HG03064 (cell line): ENCODE measurements at regions not wholly inside any gene's neighbourhood (a gene's known extent, or its start where the extent isn't known, plus 50 kb on each side); places are given as distances from the start of the nearest gene placed in this dataset.
"Not testable (repeated sequence)": the region's sequence is repeated elsewhere in the genome, so short reads cannot be mapped to it uniquely, and the experiment has no call there.

Experiments used
- ATAC-seq: cut with Tn5 transposase; IDR thresholded peaks from one replicate; pipeline ENCODE4 v1.9.1; 2021; ENCODE audit warnings: low read depth; ENCODE audit not compliant: unreplicated experiment

DNA sequence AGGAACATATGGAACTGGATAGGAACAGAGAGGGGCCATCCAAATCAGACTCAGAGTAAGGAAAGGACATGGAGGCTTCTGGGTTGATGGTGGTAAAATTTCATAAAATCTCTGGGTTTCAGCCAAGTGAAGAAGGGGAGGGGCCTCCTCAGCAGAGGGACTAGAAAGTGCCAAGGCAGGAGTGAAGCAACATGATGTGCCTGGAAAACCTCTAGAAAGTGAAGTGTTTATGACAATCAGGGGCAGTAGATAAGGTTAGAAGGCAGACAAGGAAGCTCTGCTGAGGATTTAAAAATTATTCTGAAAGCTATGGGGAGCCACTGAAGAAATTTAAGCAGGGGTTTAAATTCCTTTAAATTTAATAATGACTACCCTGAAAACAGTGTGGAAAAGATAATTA, 126.0 kb upstream of the TENT5A start:
- ATAC-seq: no peak

DNA sequence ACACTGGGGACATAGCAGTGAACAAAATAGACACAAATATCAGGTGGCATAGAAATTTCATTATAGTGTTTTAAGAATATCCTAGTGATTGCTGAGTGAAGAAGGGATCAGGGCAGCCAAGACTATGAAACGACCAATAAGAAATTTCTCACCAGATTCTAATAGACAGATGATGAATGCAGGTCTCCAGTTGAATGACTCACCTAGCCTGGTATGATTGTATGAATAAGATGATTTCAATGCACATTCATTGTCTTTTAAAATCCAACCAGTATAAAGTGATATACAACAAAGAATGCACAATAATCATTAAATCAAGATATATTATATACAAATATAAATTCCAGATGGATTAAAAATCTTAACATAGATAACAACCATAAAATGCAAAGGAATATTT, 124.5 kb upstream of the TENT5A start:
- ATAC-seq: no peak

DNA sequence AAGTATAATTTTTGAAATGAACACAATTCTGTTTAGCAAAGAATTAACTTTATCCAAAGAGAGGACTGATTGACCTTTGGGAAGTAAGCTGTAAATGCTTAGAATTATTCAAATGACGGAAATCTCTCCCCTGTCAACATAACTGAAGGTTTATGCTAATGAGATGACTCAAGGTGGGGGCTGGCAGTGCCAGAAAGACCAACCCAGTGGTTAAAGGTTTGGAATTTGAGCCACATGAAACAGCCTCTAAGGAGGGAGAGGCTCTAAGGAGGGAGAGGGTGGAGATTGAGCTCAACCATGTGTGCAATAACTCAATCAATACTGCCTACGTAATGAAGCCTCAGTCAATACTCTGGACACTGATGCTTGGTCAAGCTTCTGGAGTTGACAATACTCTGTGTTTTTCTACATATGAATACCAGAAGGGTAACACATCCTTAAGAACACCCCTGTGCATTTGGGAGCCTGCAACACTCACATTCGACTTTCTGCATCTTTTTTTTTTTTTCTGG, 123.4 kb upstream of the TENT5A start:
- ATAC-seq: no peak

DNA sequence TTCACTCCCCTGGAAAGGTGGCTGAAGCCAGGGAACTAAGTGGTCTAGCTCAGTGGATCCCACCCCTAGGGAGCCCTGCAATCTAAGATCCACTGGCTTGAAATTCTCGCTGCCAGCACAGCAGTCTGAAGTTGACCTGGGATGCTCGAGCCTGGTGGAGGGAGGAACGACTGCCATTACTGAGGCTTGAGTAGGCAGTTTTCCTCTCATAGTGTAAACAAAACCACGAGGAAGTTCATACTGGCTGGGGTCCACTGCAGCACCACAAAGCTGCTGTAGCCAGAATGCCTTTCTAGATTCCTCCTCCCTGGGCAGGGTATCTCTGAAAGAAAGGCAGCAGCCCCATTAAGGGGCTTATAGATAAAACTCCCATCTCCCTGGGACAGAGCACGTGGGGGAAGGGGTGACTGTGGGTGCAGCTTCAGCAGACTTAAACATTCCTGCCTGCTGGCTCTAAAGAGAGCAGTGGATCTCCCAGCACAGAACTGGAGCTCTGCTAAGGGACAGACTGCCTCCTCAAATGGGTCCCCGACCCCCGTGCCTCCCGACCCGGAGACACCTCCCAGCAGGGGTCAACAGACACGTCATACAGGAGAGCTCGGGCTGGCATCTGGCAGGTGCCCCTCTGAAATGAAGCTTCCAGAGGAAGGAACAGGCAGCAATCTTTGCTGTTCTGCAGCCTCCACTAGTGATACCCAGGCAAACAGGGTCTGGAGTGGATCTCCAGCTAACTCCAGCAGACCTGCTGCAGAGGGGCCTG, 117.4 kb upstream of the TENT5A start:
- ATAC-seq: not testable (repeated sequence)

DNA sequence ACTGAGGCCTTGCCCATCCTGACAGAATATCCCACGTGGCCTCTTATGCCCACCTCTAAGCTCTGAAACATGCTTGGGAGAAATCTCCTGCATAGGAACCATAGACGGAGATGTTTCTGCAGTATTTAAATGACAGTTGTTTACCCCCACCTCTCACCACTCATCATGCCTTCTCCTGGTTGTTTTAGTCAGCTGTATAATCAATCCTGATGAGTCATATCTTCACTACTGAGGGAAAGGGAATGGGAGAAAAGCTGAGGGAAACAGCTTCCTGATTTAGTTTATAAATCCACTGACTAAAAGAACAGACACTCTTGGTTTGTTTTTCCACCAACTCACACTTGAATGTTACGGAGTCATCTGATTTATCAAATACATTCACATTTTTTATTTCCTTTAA, 113.2 kb upstream of the TENT5A start:
- ATAC-seq: no peak

DNA sequence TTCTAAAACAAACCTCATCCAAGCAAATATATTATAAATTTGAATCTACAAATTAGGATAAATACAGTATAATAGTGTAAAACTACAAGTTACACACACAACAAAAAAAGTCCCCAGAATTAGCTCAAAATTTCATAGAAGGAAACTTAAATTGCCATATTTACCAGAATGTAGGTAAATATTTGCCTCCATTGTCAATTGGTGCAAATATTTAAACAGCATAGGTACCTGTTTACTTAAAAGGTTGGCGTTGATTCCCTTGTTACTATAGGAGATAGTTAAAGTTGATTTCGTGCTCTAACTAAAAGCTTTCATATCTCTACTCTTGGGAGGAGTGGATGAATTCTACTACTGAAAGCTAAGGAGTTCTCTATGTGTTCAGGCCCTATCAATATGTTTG, 111.6 kb upstream of the TENT5A start:
- ATAC-seq: no peak

DNA sequence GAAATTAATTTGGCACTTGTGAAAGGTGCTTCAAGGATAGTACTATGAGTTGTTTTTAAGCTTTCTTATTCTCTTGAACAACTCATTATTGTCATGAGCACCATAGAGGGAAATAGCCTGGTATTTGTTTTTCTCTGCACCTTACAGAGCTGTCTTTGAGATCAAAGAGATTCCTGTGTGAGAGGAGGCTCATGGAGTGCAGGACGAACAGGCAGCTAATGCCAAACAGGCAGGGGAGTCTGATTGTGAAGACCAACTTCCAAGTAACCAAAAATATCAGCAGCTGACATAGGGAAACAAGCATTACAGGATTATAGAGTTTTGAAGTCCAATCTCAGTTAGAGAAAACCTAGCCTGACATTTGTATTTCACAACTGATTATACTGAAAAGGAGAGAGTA, 110.6 kb upstream of the TENT5A start:
- ATAC-seq: no peak

DNA sequence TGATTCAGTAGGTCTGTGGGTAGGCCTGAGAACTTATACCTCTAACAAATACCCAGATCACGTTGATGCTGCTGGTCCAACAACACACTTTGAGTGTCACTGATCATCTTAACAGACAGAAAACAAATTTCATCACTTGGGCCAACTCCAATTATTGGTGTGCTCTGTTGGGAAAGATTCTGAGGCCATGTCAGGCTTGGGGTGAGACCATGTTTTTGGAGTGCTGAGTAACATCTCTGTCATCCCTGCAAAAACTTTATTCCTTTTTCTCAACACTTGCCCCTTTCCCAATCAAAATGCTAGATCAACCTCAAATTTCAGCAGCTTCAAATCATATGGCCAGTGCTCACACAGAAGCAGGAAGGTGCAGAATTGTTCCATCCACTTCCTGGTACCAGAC, 108.8 kb upstream of the TENT5A start:
- ATAC-seq: no peak

DNA sequence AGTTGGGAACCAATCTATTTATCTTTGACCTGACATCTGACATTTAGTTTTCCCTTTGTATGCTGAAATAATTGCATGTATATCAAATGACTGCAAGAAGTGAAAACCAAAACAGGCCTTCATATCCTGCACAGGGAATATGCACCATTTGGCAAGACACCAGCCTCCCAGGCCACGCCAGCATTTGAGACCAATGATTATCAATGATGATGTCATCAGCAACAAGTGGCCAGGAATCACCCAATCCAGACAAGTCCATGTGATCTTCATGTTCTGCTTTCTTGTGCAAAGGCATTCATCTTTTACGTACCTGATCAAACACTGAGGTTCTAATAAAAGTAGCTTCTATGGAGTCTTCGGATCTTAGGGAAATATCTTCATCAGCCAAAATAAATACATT, 107.4 kb upstream of the TENT5A start:
- no peak for ATAC-seq

DNA sequence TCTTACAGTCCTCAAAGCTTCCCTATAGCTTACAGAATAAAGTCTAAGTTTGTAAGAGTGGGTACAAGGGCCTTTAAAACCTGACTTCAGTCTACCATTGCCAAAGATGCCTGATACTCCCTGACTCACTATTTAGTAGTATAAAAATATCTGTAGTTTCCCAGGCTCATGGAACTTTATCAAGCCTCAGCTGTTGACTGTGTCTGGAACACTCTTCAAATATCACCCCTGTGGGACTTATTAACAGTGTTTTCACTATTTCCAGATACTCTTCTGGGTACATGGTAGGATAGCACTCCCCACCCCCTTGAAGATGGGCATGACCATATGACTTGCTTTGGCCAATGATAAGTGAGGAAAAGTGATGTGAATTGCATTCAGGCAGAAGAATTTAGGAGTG, 105.3 kb upstream of the TENT5A start:
- ATAC-seq: no peak

DNA sequence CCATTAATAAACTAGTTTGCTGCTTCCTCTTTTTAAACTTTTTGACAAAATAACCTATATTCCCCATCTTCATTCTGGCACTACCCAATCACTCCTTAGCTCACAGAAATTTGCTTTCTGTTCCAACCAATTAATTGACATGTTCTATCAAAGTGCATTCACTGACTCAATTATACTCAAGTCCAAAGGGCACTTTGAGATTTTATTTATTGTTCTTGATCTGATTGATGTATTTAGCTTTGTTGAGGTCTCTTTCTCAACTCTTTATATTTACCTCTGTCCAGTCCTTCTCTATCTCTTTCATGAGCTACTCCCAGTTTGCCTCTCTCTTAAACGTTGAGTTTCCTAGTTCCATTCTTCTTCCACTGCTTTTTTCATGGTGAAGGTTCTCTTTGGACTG, 104.4 kb upstream of the TENT5A start:
- no peak for ATAC-seq

DNA sequence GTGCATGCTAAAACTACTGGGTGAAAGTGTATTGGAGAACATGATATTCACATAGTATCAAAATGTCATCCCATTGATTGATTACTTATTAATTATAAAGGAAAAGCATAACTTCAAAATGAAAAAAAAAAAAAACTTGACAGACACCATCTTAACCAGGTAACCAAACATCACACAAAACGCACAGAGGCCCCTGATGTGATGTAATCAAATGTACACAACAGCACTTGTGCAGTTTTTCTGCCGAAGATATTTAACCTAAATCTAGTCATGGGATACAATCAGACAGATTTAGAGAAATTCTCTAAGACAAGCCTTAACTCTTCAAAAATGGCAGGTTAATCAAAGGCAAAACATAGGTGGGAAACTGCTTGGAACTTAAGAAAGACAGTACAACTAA, 102.0 kb upstream of the TENT5A start:
- no peak for ATAC-seq

DNA sequence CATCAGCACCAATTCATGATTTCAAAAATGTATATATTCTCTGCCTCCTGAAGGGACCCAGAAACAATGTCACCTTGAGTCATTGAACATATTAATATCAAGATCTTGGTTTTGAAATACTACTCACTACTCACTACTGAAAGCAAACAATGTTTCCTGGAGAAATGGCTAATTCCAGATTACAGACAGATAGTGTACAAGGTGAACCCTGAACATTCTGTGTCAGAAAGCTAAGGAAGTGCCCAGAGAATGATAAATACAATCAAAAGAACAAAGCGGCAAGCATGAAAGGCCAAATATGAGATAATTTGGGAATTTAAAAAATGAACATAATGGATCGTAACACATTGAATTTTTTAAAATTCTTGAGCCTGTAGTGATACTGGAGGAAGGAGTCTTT, 101.5 kb upstream of the TENT5A start:
- no peak for ATAC-seq

DNA sequence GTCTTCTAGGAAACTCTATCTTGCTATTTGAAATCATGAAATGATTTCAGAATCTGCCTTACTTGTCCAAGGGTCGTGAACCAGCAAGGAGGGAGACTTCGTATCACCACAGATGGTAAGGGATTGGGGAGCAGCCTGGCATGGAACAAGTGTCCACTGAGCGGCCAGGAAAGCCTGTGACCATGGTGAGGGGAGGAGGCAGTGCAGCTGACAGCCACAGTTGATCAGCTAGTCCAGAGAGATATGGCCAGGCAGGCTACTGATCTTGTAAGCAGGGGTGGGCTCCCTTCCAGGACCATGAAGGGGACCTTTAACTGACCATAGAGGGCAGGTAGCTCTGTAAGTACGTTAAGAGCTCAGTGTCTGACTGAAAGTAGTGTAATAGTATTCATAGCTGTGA, 96.8 kb upstream of the TENT5A start:
- ATAC-seq: no peak

DNA sequence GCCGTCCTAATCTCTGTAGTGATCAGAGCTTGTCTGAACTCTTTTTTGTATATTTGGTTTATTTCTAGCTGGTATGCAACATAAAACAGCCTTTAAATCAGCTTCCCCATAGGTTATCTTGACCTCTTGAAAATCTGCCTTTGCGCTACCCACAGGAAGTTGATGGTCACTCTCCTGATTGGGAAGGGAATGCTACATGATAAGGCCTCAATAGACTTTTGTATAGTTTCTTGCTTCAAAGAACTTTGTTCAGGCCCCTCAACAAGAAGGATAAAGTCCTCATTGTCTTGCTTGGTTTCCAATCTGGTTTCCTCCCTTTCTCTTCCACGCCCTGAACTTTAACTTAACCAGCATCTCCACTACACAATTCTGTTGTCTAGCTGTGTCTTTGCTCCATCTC, 95.4 kb upstream of the TENT5A start:
- ATAC-seq: no peak

DNA sequence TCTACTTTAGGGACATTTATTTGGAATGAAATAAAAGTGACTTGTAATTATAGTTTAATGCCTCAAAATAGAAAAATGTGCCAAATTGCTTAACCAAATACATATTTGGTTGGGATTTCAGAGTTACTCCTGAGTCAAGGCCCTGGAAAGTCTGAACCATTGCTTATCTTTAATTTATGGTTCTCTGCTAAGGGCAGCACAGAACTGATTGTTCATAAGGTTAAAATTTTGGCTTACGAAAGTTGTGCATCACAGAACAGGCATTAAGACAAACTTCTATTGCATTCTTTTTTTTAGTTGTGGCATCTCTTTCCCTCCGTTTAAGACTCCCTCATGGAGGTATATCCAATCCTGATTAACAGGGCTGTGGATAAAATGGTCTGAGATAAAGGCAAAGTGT, 92.2 kb upstream of the TENT5A start:
- ATAC-seq: no peak

DNA sequence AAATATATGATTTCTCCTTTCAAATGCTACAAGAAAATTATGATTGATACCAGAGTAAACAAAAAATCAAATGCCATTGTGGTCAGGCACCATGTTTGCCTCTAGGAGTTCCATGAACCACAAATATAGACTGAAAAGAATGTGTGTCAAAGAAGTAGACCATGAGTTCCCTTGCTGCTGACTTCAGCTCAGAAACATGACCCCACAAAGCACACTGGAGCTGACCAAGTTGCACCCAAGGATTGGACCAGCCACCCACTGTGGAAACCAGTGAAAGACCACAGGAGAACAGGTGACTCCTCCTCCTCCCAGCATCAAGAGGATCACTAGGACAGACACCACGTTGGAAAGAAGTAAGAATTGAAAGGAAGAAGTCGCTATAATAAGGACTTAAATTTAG, 90.8 kb upstream of the TENT5A start:
- no peak for ATAC-seq

DNA sequence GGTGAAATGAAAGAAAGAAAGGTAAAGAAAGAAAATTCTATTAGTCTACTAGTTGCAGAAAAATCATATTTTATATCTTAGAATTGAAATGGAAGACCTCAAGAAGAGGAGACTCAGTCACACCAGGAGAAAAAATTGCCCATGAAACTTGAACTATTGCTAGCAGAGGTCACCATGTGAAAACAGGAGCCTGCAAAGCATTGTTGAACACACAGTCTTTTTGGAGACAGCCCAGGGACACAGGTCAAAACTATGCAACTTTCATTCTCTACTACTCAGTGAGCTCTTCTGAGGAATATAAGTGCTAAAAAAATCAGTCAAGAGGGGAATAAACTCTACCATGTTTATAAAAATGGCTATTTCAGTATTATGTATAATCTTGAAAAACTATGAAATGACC, 89.8 kb upstream of the TENT5A start:
- ATAC-seq: no peak

DNA sequence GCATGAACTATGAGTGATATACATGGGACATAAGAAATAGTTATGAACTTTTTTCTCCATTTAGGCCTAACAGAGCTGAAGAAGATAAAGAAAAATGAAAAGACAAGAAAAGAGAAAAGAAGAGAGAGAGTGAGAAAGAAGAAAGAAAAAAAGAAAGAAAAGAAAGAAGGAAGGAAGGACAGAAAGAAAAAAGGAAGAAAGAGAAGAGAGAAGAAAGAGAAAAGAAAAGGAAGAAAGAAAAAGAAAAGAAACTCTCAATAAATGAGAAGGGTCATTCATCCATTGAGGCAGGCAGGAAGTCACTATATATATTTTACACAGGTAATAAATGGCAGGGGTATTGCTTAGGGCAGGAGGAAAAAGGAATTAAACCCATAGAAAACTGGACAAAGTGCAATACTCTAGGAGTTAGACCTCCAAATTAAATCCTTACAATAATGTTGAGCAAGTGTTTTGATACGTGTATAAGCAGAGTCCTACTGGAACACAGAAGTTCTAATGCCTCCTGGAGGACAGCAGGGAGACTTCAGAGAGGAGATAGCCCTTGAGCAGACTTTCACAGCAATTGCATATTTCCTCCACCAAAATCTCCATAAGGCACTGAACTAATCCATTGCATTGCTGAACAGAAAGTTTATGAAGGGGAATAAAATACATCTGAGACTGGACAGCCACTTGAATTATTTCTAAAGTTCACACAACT, 86.4 kb upstream of the TENT5A start:
- ATAC-seq: no peak

DNA sequence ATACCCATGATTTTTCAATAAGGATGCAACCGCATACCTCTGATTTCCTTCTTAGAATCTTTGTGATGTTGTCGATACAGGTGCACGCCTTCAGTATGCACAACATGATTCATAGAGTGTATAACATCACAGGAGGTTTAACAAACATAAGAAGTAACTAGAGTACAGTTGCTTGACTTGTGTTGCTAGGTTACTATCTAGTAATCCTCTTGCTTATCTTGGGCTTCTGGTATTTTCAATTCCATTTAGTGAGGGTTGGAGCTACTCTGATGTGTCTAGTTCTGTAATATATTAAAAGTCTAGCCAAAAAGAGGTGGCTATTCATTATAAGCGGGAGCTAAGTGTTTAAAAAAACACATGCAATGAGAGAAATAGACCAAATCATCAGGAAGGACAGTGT, 85.5 kb upstream of the TENT5A start:
- ATAC-seq: no peak

DNA sequence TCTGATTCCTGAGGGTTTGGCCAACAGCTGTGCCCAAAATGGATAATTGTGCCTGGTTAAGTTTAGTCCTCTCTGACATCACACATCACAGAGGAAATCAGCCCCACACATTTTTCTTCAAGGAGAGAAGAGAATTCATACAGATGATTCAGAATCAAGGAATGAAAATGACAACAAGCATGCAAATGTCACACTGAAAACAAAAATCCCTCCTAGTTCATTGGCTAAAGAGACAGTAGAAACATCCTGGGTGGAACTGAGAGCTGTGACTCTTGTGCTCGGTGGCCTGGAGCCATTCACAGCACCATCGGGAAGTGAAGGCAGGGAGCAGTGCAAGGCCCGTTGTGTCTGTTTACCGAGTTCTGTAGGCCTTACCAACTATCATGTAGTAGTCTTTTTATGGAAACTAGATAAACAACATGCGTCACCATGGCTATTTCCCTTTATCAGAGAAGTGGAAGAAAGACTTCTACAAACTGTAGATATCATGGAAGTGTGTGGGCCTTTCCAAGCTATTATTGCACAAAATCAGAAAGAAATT, 81.7 kb upstream of the TENT5A start:
- ATAC-seq: no peak

DNA sequence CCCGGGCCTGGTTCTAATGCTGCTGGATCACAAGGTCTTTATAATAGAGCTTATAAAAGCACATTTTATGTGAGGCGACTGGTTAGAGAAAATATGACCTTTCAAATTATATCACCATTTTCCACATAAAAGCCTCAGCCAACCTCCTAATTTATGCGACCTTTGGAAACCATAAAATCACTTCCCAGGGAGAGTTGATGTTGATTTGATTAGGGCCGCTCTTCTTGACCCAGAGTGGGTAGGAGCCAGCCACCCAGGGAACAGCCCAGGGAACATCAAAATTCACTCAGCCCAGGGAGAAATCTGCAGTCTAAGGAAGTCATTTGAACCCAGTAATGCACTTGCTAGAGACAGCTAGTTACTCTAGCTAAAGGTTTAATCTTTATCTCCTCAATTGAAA, 79.8 kb upstream of the TENT5A start:
- ATAC-seq: no peak
